GM12878 (cell line): ENCODE measurements at regions not wholly inside any gene's neighbourhood (a gene's known extent, or its start where the extent isn't known, plus 50 kb on each side); places are given as distances from the start of the nearest gene placed in this dataset.

Experiments used
- ATAC-seq: fragments of 200-7000 bp; cut with Tn5 transposase; 3 replicates; pipeline ENCODE4 v1.9.1; 2020; ENCODE audit warnings: mild to moderate bottlenecking, moderate library complexity
- BruUV-seq: library from RNA; stranded (reverse); fragments of 400-500 nt; replicated peaks from 2 replicates; lab custom pipeline; 2021; lab: Mats Ljungman, UMichigan
- CTCF ChIA-PET: fragments of 300-600 bp; sonication (Branson Sonifier 250); formaldehyde crosslinking; extraction: SDS; loops from one replicate; lab custom pipeline; 2021; ENCODE audit warnings: inconsistent platforms; lab: Yijun Ruan, JAX
- POLR2A ChIA-PET: fragments of 350-600 bp; formaldehyde crosslinking; extraction: SDS; loops from one replicate; lab custom pipeline; 2021; ENCODE audit warnings: inconsistent platforms; lab: Charles Lee
- RAD21 ChIA-PET: fragments of 300-600 bp; sonication (Branson Sonifier 250); formaldehyde crosslinking; loops from one replicate; lab custom pipeline; 2023; ENCODE audit warnings: antibody characterized with exemption; ENCODE audit not compliant: unreplicated experiment; lab: Charles Lee
- SMC1A ChIA-PET: fragments of 300-600 bp; sonication (Branson Sonifier 250); formaldehyde crosslinking; loops from one replicate; lab custom pipeline; 2023; ENCODE audit not compliant: unreplicated experiment, uncharacterized antibody; lab: Charles Lee
- DNase-seq: peaks from one replicate; pipeline ENCODE4 v3.0.0-alpha.2; 2011; ENCODE audit warnings: low read depth, low spot score
- FAIRE-seq: peaks from 3 replicates; lab custom pipeline; 2011; peaks lifted over from hg19 to GRCh38; lab: Jason Lieb, UNC
- H2AFZ ChIP-seq: 2 replicates; pipeline ENCODE4 v1.6.0; 2011; ENCODE audit warnings: low read depth, low read length, control low read depth; ENCODE audit not compliant: control insufficient read depth
- H3K27ac ChIP-seq: 2 replicates; pipeline ENCODE4 v1.5.1; 2011; ENCODE audit warnings: control low read depth; ENCODE audit not compliant: control insufficient read depth, insufficient read depth
- H3K27me3 ChIP-seq, 2 experiments: replicated peaks in 1 of 2; 2 replicates each; pipeline versions ENCODE4 v1.6.0 to v1.6.1; 2011; ENCODE audit warnings: low read length in 1 of 2; ENCODE audit not compliant: control insufficient read depth in 2 of 2, insufficient read depth in 2 of 2
- H3K36me3 ChIP-seq, 2 experiments: 2 replicates each; pipeline ENCODE4 v1.5.1; 2011; ENCODE audit warnings: low read length in 1 of 2; ENCODE audit not compliant: control insufficient read depth in 2 of 2, insufficient read depth in 2 of 2
- H3K4me1 ChIP-seq: 2 replicates; pipeline ENCODE4 v1.6.1; 2011; ENCODE audit warnings: mild to moderate bottlenecking, low read length, moderate library complexity, mixed read lengths; ENCODE audit not compliant: control insufficient read depth, insufficient read depth
- H3K4me2 ChIP-seq: 2 replicates; pipeline ENCODE4 v1.6.0; 2011; ENCODE audit warnings: control low read depth; ENCODE audit not compliant: control insufficient read depth, insufficient read depth
- H3K4me3 ChIP-seq: fragments of 200-600 bp; sonication (generic); 2 replicates; pipeline ENCODE4 v1.5.1; 2016
- H3K79me2 ChIP-seq: 2 replicates; pipeline ENCODE4 v1.6.0; 2011; ENCODE audit warnings: low read length; ENCODE audit not compliant: control insufficient read depth, insufficient read depth
- H3K9ac ChIP-seq: 2 replicates; pipeline ENCODE4 v1.8.0; 2011; ENCODE audit warnings: low read length, control low read depth, mixed read lengths; ENCODE audit not compliant: control insufficient read depth, insufficient read depth
- H3K9me3 ChIP-seq: replicated peaks from 3 replicates; pipeline ENCODE4 v1.5.1; 2011; ENCODE audit warnings: mild to moderate bottlenecking, low read length; ENCODE audit not compliant: control insufficient read depth, insufficient read depth
- H4K20me1 ChIP-seq: 2 replicates; pipeline ENCODE4 v1.6.0; 2011; ENCODE audit not compliant: control insufficient read depth, insufficient read depth
- HDAC2 ChIP-seq: fragments of 200-600 bp; sonication (generic); IDR thresholded peaks from 2 replicates; pipeline ENCODE4 v1.6.1; 2017
- IKZF1 ChIP-seq: fragments of 450-650 bp; conservative IDR thresholded peaks from 2 replicates; pipeline ENCODE4 v1.6.1; 2017; ENCODE audit warnings: antibody characterized with exemption, mild to moderate bottlenecking
- JUND ChIP-seq: IDR thresholded peaks from 2 replicates; pipeline ENCODE4 v1.6.1; 2012; ENCODE audit warnings: low read depth, mild to moderate bottlenecking, low read length, improper control_type of control experiment, moderate library complexity
- MTA2 ChIP-seq: fragments of 450-650 bp; IDR thresholded peaks from 2 replicates; pipeline ENCODE4 v1.6.1; 2016; ENCODE audit warnings: low read depth, mild to moderate bottlenecking, moderate library complexity
- RELB ChIP-seq: fragments of 450-650 bp; IDR thresholded peaks from 2 replicates; pipeline ENCODE4 v1.6.1; 2017; ENCODE audit warnings: low read depth, mild to moderate bottlenecking, moderate library complexity
- SMAD5 ChIP-seq: IDR thresholded peaks from 2 replicates; pipeline ENCODE4 v1.6.1; 2016; ENCODE audit warnings: antibody characterized with exemption, low read depth
- SRF ChIP-seq, 2 experiments: IDR thresholded peaks; 2 replicates each; pipeline ENCODE4 v1.6.1; 2011; ENCODE audit warnings: low read depth in 2 of 2, low read length in 2 of 2, mild to moderate bottlenecking in 1 of 2, moderate library complexity in 1 of 2
- ZBTB11 ChIP-seq: fragments of 450-650 bp; formaldehyde crosslinking; IDR thresholded peaks from 2 replicates; pipeline ENCODE4 v1.5.0; 2022; ENCODE audit warnings: mild to moderate bottlenecking, missing genetic modification characterization
- WGBS: methylation state at CpG from one replicate; pipeline ENCODE4 v1.1.6; 2016; ENCODE audit warnings: low lambda C conversion rate; ENCODE audit not compliant: insufficient replicate concordance, insufficient coverage; ENCODE audit errors: missing lambda C conversion rate; 5-methylcytosine and 5-hydroxymethylcytosine counted together
- in situ Hi-C: fragments of 300-500 bp; cut with MboI; formaldehyde crosslinking; loops from 9 replicates; pipeline ENCODE4 v1.14.3; 2018; ENCODE audit warnings: mixed read lengths
- intact Hi-C: fragments of 100-400 bp; cut with micrococcal nuclease; formaldehyde crosslinking; loops from one replicate; pipeline ENCODE4 v1.14.2; 2022; ENCODE audit not compliant: unreplicated experiment
- TF ChIP-seq, protein P1 (sequence below): fragments of 450-650 bp; IDR thresholded peaks from 2 replicates; pipeline ENCODE4 v1.6.1; 2018; ENCODE audit warnings: mild to moderate bottlenecking, low read depth, moderate library complexity; ENCODE audit not compliant: partially characterized antibody

GRCh38 chr12:46891306-46891705, 65.5 kb upstream of the SLC38A4 start:
- H3K9ac ChIP-seq: no peak overlapping the region
- no peak overlapping the region for H3K4me3 ChIP-seq
- no peaks in the 10 kb centered on the region for H3K79me2 ChIP-seq
- CTCF ChIA-PET: interaction anchor here (1.0 kb wide), 1 partner anchor 54 kb away, joined by 3 read pairs; no protein-coding TSS in a partner anchor
- intact Hi-C loops (no loop called here), in situ Hi-C loops (no loop called here)
- no peaks in the 10 kb centered on the region for H3K4me1 ChIP-seq
- no peak for TF ChIP-seq IKZF1
- TF ChIP-seq MTA2: no peak
- no peak for TF ChIP-seq HDAC2
- no peak for TF ChIP-seq SRF (IDR thresholded peaks at IDR 0.05; ENCODE audit: low read depth in 2 of 2, low read length in 2 of 2)
- POLR2A ChIA-PET: no interaction called here
- no TSS peak for BruUV-seq
- no peak overlapping the region for H3K27ac ChIP-seq
- FAIRE-seq (no peak), DNase-seq (no peak), ATAC-seq (no peak)
- H3K9me3 ChIP-seq: no peaks in the 10 kb centered on the region
- no peak overlapping the region for H3K4me2 ChIP-seq
- no peaks in the 10 kb centered on the region for H3K36me3 ChIP-seq
- RAD21 ChIA-PET: no interaction called here
- no peak overlapping the region for H2AFZ ChIP-seq
- SMC1A ChIA-PET: no interaction called here
- H3K27me3 ChIP-seq: no peaks in the 10 kb centered on the region
- no peaks in the 10 kb centered on the region for H4K20me1 ChIP-seq
- 0% methylated on average over 1 of the region's 1 CpG for WGBS

DNA sequence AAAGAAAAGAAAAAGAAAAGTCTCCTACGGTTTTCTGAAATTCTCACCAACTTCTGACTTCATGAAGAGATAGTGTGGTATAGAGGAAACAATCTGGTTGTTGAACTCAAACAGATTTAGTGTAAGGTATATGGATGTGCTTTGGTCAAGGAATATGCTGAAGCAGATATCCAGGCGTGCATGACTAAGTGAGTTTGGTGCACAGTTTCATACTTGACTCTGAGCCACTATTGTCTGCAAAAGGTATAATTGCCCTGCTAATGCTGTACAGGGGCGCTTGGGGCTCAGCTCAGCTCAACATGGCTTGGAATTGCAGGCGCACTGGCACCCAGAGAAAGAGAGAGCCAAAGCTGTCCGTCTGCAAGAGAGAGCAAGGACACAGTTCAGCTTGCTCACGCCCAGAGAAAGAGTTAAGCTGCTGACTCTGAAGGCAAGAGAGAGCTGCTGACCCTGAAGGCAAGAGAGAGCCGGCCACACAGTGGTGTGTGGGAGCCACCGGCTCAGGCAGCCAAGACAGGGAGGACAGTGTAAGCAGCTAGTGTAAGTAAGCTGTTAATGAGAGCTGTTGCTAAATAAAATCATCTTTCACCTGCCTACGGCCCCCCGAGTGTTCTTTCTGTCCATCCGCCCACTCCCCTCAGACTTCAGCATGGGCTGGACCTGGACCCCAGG, 66.4 kb upstream of the SLC38A4 start:
- H3K79me2 ChIP-seq: no peaks in the 10 kb centered on the region
- CTCF ChIA-PET: interaction anchor here (1.0 to 1.1 kb wide), 2 partner anchors 53 to 92 kb away, joined by 3 read pairs; no protein-coding TSS in a partner anchor
- H3K4me2 ChIP-seq: no peak overlapping the region
- no peaks in the 10 kb centered on the region for H3K27me3 ChIP-seq
- no peaks in the 10 kb centered on the region for H4K20me1 ChIP-seq
- H3K36me3 ChIP-seq: no peaks in the 10 kb centered on the region
- RAD21 ChIA-PET: no interaction called here
- intact Hi-C loops: no loop called here
- H3K4me3 ChIP-seq: no peak overlapping the region
- H3K9me3 ChIP-seq: no peaks in the 10 kb centered on the region
- no peaks in the 10 kb centered on the region for H3K4me1 ChIP-seq
- POLR2A ChIA-PET: no interaction called here
- in situ Hi-C loops: no loop called here
- SMC1A ChIA-PET: no interaction called here
- H3K9ac ChIP-seq: no peak overlapping the region
- H3K27ac ChIP-seq: no peak overlapping the region
- DNase-seq: no peak
- H2AFZ ChIP-seq: no peak overlapping the region
- WGBS: 33% methylated on average over 11 of the region's 11 CpGs
- BruUV-seq: no TSS peak
- ATAC-seq: no peak
- FAIRE-seq: no peak
- TF ChIP-seq RELB (no peak), ZBTB11 (no peak), SMAD5 (no peak), JUND (no peak)
- TF ChIP-seq, protein P1, sequence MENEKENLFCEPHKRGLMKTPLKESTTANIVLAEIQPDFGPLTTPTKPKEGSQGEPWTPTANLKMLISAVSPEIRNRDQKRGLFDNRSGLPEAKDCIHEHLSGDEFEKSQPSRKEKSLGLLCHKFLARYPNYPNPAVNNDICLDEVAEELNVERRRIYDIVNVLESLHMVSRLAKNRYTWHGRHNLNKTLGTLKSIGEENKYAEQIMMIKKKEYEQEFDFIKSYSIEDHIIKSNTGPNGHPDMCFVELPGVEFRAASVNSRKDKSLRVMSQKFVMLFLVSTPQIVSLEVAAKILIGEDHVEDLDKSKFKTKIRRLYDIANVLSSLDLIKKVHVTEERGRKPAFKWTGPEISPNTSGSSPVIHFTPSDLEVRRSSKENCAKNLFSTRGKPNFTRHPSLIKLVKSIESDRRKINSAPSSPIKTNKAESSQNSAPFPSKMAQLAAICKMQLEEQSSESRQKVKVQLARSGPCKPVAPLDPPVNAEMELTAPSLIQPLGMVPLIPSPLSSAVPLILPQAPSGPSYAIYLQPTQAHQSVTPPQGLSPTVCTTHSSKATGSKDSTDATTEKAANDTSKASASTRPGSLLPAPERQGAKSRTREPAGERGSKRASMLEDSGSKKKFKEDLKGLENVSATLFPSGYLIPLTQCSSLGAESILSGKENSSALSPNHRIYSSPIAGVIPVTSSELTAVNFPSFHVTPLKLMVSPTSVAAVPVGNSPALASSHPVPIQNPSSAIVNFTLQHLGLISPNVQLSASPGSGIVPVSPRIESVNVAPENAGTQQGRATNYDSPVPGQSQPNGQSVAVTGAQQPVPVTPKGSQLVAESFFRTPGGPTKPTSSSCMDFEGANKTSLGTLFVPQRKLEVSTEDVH: no peak
